ENCODE measurements at regions not wholly inside any gene's neighbourhood (a gene's known extent, or its start where the extent isn't known, plus 50 kb on each side); places are given as distances from the start of the nearest gene placed in this dataset.
"Not testable (repeated sequence)": the region's sequence is repeated elsewhere in the genome, so short reads cannot be mapped to it uniquely, and the experiment has no call there.

DNA sequence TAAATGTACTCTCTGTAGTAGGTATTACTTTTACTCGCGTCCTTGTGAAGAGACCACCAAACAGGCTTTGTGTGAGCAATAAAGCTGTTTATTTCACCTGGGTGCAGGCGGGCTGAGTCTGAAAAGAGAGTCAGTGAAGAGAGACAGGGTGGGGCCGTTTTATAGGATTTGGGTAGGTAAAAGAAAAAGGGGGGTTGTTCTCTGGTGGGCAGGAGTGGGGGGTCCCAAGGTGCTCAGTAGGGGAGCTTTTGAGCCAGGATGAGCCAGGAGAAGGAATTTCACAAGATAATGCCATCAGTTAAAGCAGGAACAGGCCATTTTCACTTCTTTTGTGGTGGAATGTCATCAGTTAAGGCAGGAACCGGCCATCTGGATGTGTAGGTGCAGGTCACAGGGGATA is 918.7 kb upstream of the CRIM1 start:
- DNase-seq (ENCODE audit: low spot score); H3K9me3 ChIP-seq (ENCODE audit: control insufficient read depth in 4 of 4, low read length in 3 of 4); H3K4me3 ChIP-seq (ENCODE audit: low read depth in 1 of 3, low read length in 3 of 3); H3K36me3 ChIP-seq (ENCODE audit: control insufficient read depth in 4 of 4, insufficient read depth in 3 of 4, low read depth in 1 of 4, low read length in 3 of 4); H3K27ac ChIP-seq (ENCODE audit: low read depth in 1 of 2, low read length in 2 of 2); H3K4me1 ChIP-seq (ENCODE audit: control insufficient read depth in 4 of 4, insufficient read depth in 4 of 4, low read length in 3 of 4); H3K27me3 ChIP-seq (ENCODE audit: control insufficient read depth in 4 of 4, insufficient read depth in 4 of 4, low read length in 3 of 4); H3K9ac ChIP-seq (ENCODE audit: low read depth in 1 of 2, low read length in 2 of 2): not testable (repeated sequence)
- WGBS: 74% methylated on average over 5 of the region's 5 CpGs

DNA sequence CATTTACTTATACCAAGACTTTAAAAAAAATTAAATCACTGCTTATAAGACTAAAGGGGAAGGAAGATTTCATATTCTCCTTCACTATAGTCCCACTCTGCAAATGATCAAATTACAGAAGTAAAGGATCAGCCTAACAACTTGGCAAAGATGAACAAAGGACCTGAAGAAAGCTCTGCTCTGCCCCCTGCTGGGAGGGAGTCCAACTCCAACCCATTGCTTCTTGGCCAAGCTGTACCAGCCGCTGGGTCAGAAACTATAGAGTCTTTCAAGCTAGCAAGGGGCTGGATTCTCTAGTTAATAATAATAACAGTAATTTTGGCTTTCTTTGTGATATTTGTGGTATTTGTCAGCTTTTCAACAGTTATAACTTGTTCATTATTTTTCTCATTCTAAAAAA is 927.0 kb upstream of the CRIM1 start:
- H3K4me1 ChIP-seq (ENCODE audit: control insufficient read depth in 4 of 4, insufficient read depth in 4 of 4, low read length in 3 of 4): no peaks in the 10 kb centered on the region
- no peak for TF ChIP-seq NR2F2 (IDR thresholded peaks at IDR 0.05)
- TF ChIP-seq, protein P1, sequence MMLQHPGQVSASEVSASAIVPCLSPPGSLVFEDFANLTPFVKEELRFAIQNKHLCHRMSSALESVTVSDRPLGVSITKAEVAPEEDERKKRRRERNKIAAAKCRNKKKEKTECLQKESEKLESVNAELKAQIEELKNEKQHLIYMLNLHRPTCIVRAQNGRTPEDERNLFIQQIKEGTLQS (IDR thresholded peaks at IDR 0.05): no peak
- no peak for TF ChIP-seq RXRA (IDR thresholded peaks at IDR 0.05)
- no peak for TF ChIP-seq EGR1 (IDR thresholded peaks at IDR 0.05; ENCODE audit: low read depth in 2 of 2)
- no peak for TF ChIP-seq FOXA1 (IDR thresholded peaks at IDR 0.05)
- TF ChIP-seq, protein P2, sequence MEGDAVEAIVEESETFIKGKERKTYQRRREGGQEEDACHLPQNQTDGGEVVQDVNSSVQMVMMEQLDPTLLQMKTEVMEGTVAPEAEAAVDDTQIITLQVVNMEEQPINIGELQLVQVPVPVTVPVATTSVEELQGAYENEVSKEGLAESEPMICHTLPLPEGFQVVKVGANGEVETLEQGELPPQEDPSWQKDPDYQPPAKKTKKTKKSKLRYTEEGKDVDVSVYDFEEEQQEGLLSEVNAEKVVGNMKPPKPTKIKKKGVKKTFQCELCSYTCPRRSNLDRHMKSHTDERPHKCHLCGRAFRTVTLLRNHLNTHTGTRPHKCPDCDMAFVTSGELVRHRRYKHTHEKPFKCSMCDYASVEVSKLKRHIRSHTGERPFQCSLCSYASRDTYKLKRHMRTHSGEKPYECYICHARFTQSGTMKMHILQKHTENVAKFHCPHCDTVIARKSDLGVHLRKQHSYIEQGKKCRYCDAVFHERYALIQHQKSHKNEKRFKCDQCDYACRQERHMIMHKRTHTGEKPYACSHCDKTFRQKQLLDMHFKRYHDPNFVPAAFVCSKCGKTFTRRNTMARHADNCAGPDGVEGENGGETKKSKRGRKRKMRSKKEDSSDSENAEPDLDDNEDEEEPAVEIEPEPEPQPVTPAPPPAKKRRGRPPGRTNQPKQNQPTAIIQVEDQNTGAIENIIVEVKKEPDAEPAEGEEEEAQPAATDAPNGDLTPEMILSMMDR (IDR thresholded peaks at IDR 0.05; ENCODE audit: low read depth, low read length, missing input control): peak; percentile 26
- TF ChIP-seq, protein P3, sequence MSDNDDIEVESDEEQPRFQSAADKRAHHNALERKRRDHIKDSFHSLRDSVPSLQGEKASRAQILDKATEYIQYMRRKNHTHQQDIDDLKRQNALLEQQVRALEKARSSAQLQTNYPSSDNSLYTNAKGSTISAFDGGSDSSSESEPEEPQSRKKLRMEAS (IDR thresholded peaks at IDR 0.05): no peak
- peak; percentile 19 to 50 for TF ChIP-seq RAD21 (IDR thresholded peaks at IDR 0.05)
- no peak overlapping the region for H3K9ac ChIP-seq (ENCODE audit: low read depth in 1 of 2, low read length in 2 of 2)
- DNase-seq (ENCODE audit: low spot score): no peak
- H3K9me3 ChIP-seq (ENCODE audit: control insufficient read depth in 4 of 4, low read length in 3 of 4): no peaks in the 10 kb centered on the region
- H3K27me3 ChIP-seq (ENCODE audit: control insufficient read depth in 4 of 4, insufficient read depth in 4 of 4, low read length in 3 of 4): no peaks in the 10 kb centered on the region
- no peak overlapping the region for H3K4me3 ChIP-seq (ENCODE audit: low read depth in 1 of 3, low read length in 3 of 3)
- WGBS: 78% methylated on average over 1 of the region's 1 CpG
- H3K27ac ChIP-seq (ENCODE audit: low read depth in 1 of 2, low read length in 2 of 2): no peak overlapping the region
- no peaks in the 10 kb centered on the region for H3K36me3 ChIP-seq (ENCODE audit: control insufficient read depth in 4 of 4, insufficient read depth in 3 of 4, low read depth in 1 of 4, low read length in 3 of 4)

DNA sequence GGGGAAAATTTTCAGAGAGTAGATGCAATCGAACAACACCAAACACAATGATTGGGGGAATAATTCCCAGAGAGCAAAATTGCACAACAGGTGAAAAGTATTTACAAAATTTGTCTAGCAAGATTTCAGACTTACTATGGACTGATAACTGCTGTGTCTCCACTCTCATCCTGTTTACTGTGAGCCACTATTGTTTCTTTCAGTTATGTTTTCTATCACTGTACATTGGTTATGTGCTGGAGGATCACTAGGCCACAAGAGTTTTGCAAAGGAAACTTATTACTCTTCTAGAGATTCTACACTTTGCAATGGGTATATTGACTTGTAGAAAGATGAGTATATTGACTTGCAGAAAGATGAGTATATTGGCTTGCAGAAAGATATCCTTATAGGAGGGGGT is 934.1 kb upstream of the CRIM1 start:
- Histone ChIP-seq H3K9me3 (ENCODE audit: control insufficient read depth in 4 of 4, low read length in 3 of 4) (no peaks in the 10 kb centered on the region), H3K9ac (ENCODE audit: low read depth in 1 of 2, low read length in 2 of 2) (no peak overlapping the region), H3K36me3 (ENCODE audit: control insufficient read depth in 4 of 4, insufficient read depth in 3 of 4, low read depth in 1 of 4, low read length in 3 of 4) (no peaks in the 10 kb centered on the region), H3K4me1 (ENCODE audit: control insufficient read depth in 4 of 4, insufficient read depth in 4 of 4, low read length in 3 of 4) (no peaks in the 10 kb centered on the region), H3K27ac (ENCODE audit: low read depth in 1 of 2, low read length in 2 of 2) (no peak overlapping the region), H3K27me3 (ENCODE audit: control insufficient read depth in 4 of 4, insufficient read depth in 4 of 4, low read length in 3 of 4) (no peaks in the 10 kb centered on the region), H3K4me3 (ENCODE audit: low read depth in 1 of 3, low read length in 3 of 3) (no peak overlapping the region)
- no peak for DNase-seq (ENCODE audit: low spot score)
- WGBS: 76% methylated on average over 1 of the region's 1 CpG
- TF ChIP-seq, protein P4, sequence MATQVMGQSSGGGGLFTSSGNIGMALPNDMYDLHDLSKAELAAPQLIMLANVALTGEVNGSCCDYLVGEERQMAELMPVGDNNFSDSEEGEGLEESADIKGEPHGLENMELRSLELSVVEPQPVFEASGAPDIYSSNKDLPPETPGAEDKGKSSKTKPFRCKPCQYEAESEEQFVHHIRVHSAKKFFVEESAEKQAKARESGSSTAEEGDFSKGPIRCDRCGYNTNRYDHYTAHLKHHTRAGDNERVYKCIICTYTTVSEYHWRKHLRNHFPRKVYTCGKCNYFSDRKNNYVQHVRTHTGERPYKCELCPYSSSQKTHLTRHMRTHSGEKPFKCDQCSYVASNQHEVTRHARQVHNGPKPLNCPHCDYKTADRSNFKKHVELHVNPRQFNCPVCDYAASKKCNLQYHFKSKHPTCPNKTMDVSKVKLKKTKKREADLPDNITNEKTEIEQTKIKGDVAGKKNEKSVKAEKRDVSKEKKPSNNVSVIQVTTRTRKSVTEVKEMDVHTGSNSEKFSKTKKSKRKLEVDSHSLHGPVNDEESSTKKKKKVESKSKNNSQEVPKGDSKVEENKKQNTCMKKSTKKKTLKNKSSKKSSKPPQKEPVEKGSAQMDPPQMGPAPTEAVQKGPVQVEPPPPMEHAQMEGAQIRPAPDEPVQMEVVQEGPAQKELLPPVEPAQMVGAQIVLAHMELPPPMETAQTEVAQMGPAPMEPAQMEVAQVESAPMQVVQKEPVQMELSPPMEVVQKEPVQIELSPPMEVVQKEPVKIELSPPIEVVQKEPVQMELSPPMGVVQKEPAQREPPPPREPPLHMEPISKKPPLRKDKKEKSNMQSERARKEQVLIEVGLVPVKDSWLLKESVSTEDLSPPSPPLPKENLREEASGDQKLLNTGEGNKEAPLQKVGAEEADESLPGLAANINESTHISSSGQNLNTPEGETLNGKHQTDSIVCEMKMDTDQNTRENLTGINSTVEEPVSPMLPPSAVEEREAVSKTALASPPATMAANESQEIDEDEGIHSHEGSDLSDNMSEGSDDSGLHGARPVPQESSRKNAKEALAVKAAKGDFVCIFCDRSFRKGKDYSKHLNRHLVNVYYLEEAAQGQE (IDR thresholded peaks at IDR 0.05): no peak
